ENCODE measurements at regions not wholly inside any gene's neighbourhood (a gene's known extent, or its start where the extent isn't known, plus 50 kb on each side); places are given as distances from the start of the nearest gene placed in this dataset.

GRCh38 chr15:59924812-59925522 lies 79.1 kb upstream of the FOXB1 start:
- CTCF ChIA-PET: interaction anchor here (1.0 to 1.1 kb wide), 2 partner anchors 123 to 173 kb away, joined by 3 to 6 read pairs; no protein-coding TSS in a partner anchor
- Mint-ChIP-seq H3K4me3 (no peak overlapping the region), H3K4me1 (ENCODE audit: low read depth) (peaks cover 28% of the 10 kb centered on the region), H3K9me3 (ENCODE audit: insufficient read depth) (no peaks in the 10 kb centered on the region), H3K36me3 (ENCODE audit: low read depth) (no peaks in the 10 kb centered on the region), H3K27ac (no peak overlapping the region), H3K27me3 (ENCODE audit: low read depth) (peaks cover 11% of the 10 kb centered on the region)
- DNase-seq (no peak), ATAC-seq (no peak)
- POLR2A ChIA-PET: no interaction called here

GRCh38 chr15:59924096-59924495 lies 80.0 kb upstream of the FOXB1 start:
- POLR2A ChIA-PET: no interaction called here
- peaks cover 8% of the 10 kb centered on the region for H3K27me3 Mint-ChIP-seq (ENCODE audit: low read depth)
- CTCF ChIA-PET: no interaction called here
- H3K36me3 Mint-ChIP-seq (ENCODE audit: low read depth): no peaks in the 10 kb centered on the region
- no peaks in the 10 kb centered on the region for H3K9me3 Mint-ChIP-seq (ENCODE audit: insufficient read depth)
- H3K4me1 Mint-ChIP-seq (ENCODE audit: low read depth): peaks cover 37% of the 10 kb centered on the region
- H3K27ac Mint-ChIP-seq: no peak overlapping the region
- no peak for ATAC-seq
- no peak for DNase-seq
- H3K4me3 Mint-ChIP-seq: no peak overlapping the region

- H3K27me3 Mint-ChIP-seq (ENCODE audit: low read depth): peaks cover 5% of the 10 kb centered on the region
- H3K9me3 Mint-ChIP-seq (ENCODE audit: insufficient read depth): no peaks in the 10 kb centered on the region
- no peak overlapping the region for H3K4me3 Mint-ChIP-seq
- no peaks in the 10 kb centered on the region for H3K36me3 Mint-ChIP-seq (ENCODE audit: low read depth)
- H3K4me1 Mint-ChIP-seq (ENCODE audit: low read depth): peaks cover 42% of the 10 kb centered on the region
- DNase-seq: no peak
- ChIA-PET CTCF (no interaction called here), POLR2A (no interaction called here)
- H3K27ac Mint-ChIP-seq: no peak overlapping the region
- ATAC-seq: no peak
These were observed 80.6 kb upstream of the FOXB1 start for GRCh38 chr15:59923508-59923907.

- no peaks in the 10 kb centered on the region for H3K9me3 Mint-ChIP-seq (ENCODE audit: insufficient read depth)
- ATAC-seq (peak; percentile 93), DNase-seq (peak; percentile 76)
- peaks cover 10% of the 10 kb centered on the region for H3K27me3 Mint-ChIP-seq (ENCODE audit: low read depth)
- POLR2A ChIA-PET: interaction anchor here (0.6 to 0.9 kb wide), 2 partner anchors 85 to 676 kb away, joined by 3 read pairs; partner anchors contain the start of gene FOXB1
- H3K4me1 Mint-ChIP-seq (ENCODE audit: low read depth): peaks cover 49% of the 10 kb centered on the region
- CTCF ChIA-PET: interaction anchor here (1.0 to 6.4 kb wide), 22 partner anchors 12 to 409 kb away, joined by 3 to 110 read pairs (median 10); partner anchors contain the start of genes BNIP2 and FOXB1
- H3K4me3 Mint-ChIP-seq: peak overlapping the region; percentile 51
- peak overlapping the region; percentile 96 for H3K27ac Mint-ChIP-seq
- H3K36me3 Mint-ChIP-seq (ENCODE audit: low read depth): no peaks in the 10 kb centered on the region
These were observed 84.8 kb upstream of the FOXB1 start for GRCh38 chr15:59918994-59919951.

GRCh38 chr15:59917504-59918157 lies 86.5 kb upstream of the FOXB1 start:
- DNase-seq (peak; percentile 87), ATAC-seq (peak; percentile 77)
- peaks cover 33% of the 10 kb centered on the region for H3K4me1 Mint-ChIP-seq (ENCODE audit: low read depth)
- no peaks in the 10 kb centered on the region for H3K9me3 Mint-ChIP-seq (ENCODE audit: insufficient read depth)
- ChIA-PET CTCF (interaction anchor here (0.6 to 6.4 kb wide), 52 partner anchors 9 to 411 kb away, joined by 3 to 110 read pairs (median 5); partner anchors contain the start of genes BNIP2 and FOXB1), POLR2A (interaction anchor here (1.3 kb wide), 1 partner anchor 80 kb away, joined by 5 read pairs; no protein-coding TSS in a partner anchor)
- no peak overlapping the region for H3K4me3 Mint-ChIP-seq
- H3K27ac Mint-ChIP-seq: peak overlapping the region; percentile 48
- H3K36me3 Mint-ChIP-seq (ENCODE audit: low read depth): no peaks in the 10 kb centered on the region
- H3K27me3 Mint-ChIP-seq (ENCODE audit: low read depth): peaks cover 17% of the 10 kb centered on the region

- Mint-ChIP-seq H3K27ac (no peak overlapping the region), H3K9me3 (ENCODE audit: insufficient read depth) (no peaks in the 10 kb centered on the region), H3K27me3 (ENCODE audit: low read depth) (peaks cover 25% of the 10 kb centered on the region), H3K4me3 (no peak overlapping the region), H3K36me3 (ENCODE audit: low read depth) (no peaks in the 10 kb centered on the region), H3K4me1 (ENCODE audit: low read depth) (peaks cover 9% of the 10 kb centered on the region)
- no peak for ATAC-seq
- ChIA-PET CTCF (interaction anchor here (1.1 kb wide), 1 partner anchor 11 kb away, joined by 4 read pairs; no protein-coding TSS in a partner anchor), POLR2A (no interaction called here)
- DNase-seq: no peak
These were observed 98.1 kb upstream of the FOXB1 start for GRCh38 chr15:59906046-59906445.

- DNase-seq (no peak), ATAC-seq (no peak)
- peaks cover 9% of the 10 kb centered on the region for H3K4me1 Mint-ChIP-seq (ENCODE audit: low read depth)
- H3K27ac Mint-ChIP-seq: no peak overlapping the region
- ChIA-PET CTCF (no interaction called here), POLR2A (no interaction called here)
- peaks cover 22% of the 10 kb centered on the region for H3K27me3 Mint-ChIP-seq (ENCODE audit: low read depth)
- H3K36me3 Mint-ChIP-seq (ENCODE audit: low read depth): no peaks in the 10 kb centered on the region
- no peaks in the 10 kb centered on the region for H3K9me3 Mint-ChIP-seq (ENCODE audit: insufficient read depth)
- no peak overlapping the region for H3K4me3 Mint-ChIP-seq
These were observed 98.9 kb upstream of the FOXB1 start for GRCh38 chr15:59905176-59905575.

- Mint-ChIP-seq H3K4me1 (ENCODE audit: low read depth) (peaks cover 9% of the 10 kb centered on the region), H3K27ac (no peak overlapping the region), H3K27me3 (ENCODE audit: low read depth) (peaks cover 20% of the 10 kb centered on the region), H3K9me3 (ENCODE audit: insufficient read depth) (no peaks in the 10 kb centered on the region), H3K4me3 (no peak overlapping the region), H3K36me3 (ENCODE audit: low read depth) (no peaks in the 10 kb centered on the region)
- DNase-seq (no peak), ATAC-seq (no peak)
- POLR2A ChIA-PET: interaction anchor here (0.7 kb wide), 1 partner anchor 9 kb away, joined by 3 read pairs; no protein-coding TSS in a partner anchor
- CTCF ChIA-PET: no interaction called here
These were observed 99.5 kb upstream of the FOXB1 start for GRCh38 chr15:59904450-59905135.

- no peaks in the 10 kb centered on the region for H3K36me3 Mint-ChIP-seq (ENCODE audit: low read depth)
- no peaks in the 10 kb centered on the region for H3K4me1 Mint-ChIP-seq (ENCODE audit: low read depth)
- no peaks in the 10 kb centered on the region for H3K9me3 Mint-ChIP-seq (ENCODE audit: insufficient read depth)
- no peak for DNase-seq
- ChIA-PET POLR2A (interaction anchor here (1.2 kb wide), 1 partner anchor 10 kb away, joined by 3 read pairs; no protein-coding TSS in a partner anchor), CTCF (interaction anchor here (1.6 kb wide), 1 partner anchor 21 kb away, joined by 5 read pairs; no protein-coding TSS in a partner anchor)
- peaks cover 6% of the 10 kb centered on the region for H3K27me3 Mint-ChIP-seq (ENCODE audit: low read depth)
- no peak overlapping the region for H3K27ac Mint-ChIP-seq
- no peak for ATAC-seq
- no peak overlapping the region for H3K4me3 Mint-ChIP-seq
These were observed 107.4 kb upstream of the FOXB1 start for GRCh38 chr15:59896663-59897074.

GRCh38 chr15:59894835-59895234 lies 109.3 kb upstream of the FOXB1 start:
- ChIA-PET CTCF (no interaction called here), POLR2A (no interaction called here)
- no peaks in the 10 kb centered on the region for H3K4me1 Mint-ChIP-seq (ENCODE audit: low read depth)
- ATAC-seq (no peak), DNase-seq (no peak)
- H3K27ac Mint-ChIP-seq: no peak overlapping the region
- H3K4me3 Mint-ChIP-seq: no peak overlapping the region
- peaks cover 11% of the 10 kb centered on the region for H3K27me3 Mint-ChIP-seq (ENCODE audit: low read depth)
- no peaks in the 10 kb centered on the region for H3K9me3 Mint-ChIP-seq (ENCODE audit: insufficient read depth)
- no peaks in the 10 kb centered on the region for H3K36me3 Mint-ChIP-seq (ENCODE audit: low read depth)

- no peak for DNase-seq
- no peak for ATAC-seq
- ChIA-PET POLR2A (no interaction called here), CTCF (no interaction called here)
- Mint-ChIP-seq H3K36me3 (ENCODE audit: low read depth) (no peaks in the 10 kb centered on the region), H3K27me3 (ENCODE audit: low read depth) (peaks cover 11% of the 10 kb centered on the region), H3K4me1 (ENCODE audit: low read depth) (no peaks in the 10 kb centered on the region), H3K9me3 (ENCODE audit: insufficient read depth) (no peaks in the 10 kb centered on the region), H3K27ac (no peak overlapping the region), H3K4me3 (no peak overlapping the region)
These were observed 111.1 kb upstream of the FOXB1 start for GRCh38 chr15:59892985-59893384.
